NB4 (cell line): ENCODE measurements at regions not wholly inside any gene's neighbourhood (a gene's known extent, or its start where the extent isn't known, plus 50 kb on each side); places are given as distances from the start of the nearest gene placed in this dataset.

Experiments
- DNase-seq: peaks from one replicate; pipeline ENCODE4 v3.0.0; 2010; ENCODE audit warnings: low read depth
- H3K4me3 ChIP-seq: one replicate; pipeline ENCODE4 v1.5.1; 2011; ENCODE audit warnings: mild to moderate bottlenecking, low read depth, low read length, moderate library complexity
- CTCF ChIP-seq: IDR thresholded peaks from one replicate; pipeline ENCODE4 v1.5.1; 2012; ENCODE audit warnings: low read depth, low read length
- MAX ChIP-seq: IDR thresholded peaks from 2 replicates; pipeline ENCODE4 v1.6.1; 2011; ENCODE audit warnings: low read depth, low read length
- MYC ChIP-seq: IDR thresholded peaks from 2 replicates; pipeline ENCODE4 v1.6.1; 2011; ENCODE audit warnings: low read depth, low read length
- POLR2A ChIP-seq: IDR thresholded peaks from 2 replicates; pipeline ENCODE4 v1.6.1; 2011; ENCODE audit warnings: mild to moderate bottlenecking; ENCODE audit not compliant: insufficient read length; ENCODE audit errors: extremely low read depth

- H3K4me3 ChIP-seq = no peak overlapping the region
- TF ChIP-seq MAX (no peak), MYC (no peak), POLR2A (no peak), CTCF (no peak)
Observed at GRCh38 chr1:239232921-239233320, 153.4 kb upstream of the CHRM3 start.

GRCh38 chr1:239228451-239228850 is 157.9 kb upstream of the CHRM3 start:
- no peak for DNase-seq
- TF ChIP-seq CTCF (no peak), MYC (no peak), MAX (no peak), POLR2A (no peak)
- no peak overlapping the region for H3K4me3 ChIP-seq

More at GRCh38 chr1:239232921-239233320, 153.4 kb upstream of the CHRM3 start:
- DNase-seq = no peak

- H3K4me3 ChIP-seq = no peak overlapping the region
- no peak for TF ChIP-seq MAX
- no peak for TF ChIP-seq CTCF
- TF ChIP-seq MYC = no peak
- TF ChIP-seq POLR2A = no peak
- DNase-seq = no peak
Observed at GRCh38 chr1:239225396-239225795, 161.0 kb upstream of the CHRM3 start.

- no peak overlapping the region for H3K4me3 ChIP-seq
- no peak for TF ChIP-seq POLR2A
- no peak for TF ChIP-seq MAX
- TF ChIP-seq MYC = no peak
- no peak for TF ChIP-seq CTCF
- no peak for DNase-seq
Observed at GRCh38 chr1:239224100-239224499, 162.3 kb upstream of the CHRM3 start.

GRCh38 chr1:239222999-239223398 is 163.4 kb upstream of the CHRM3 start:
- DNase-seq = no peak
- no peak for TF ChIP-seq CTCF
- no peak overlapping the region for H3K4me3 ChIP-seq

GRCh38 chr1:239221656-239222055 is 164.7 kb upstream of the CHRM3 start:
- DNase-seq = no peak
- TF ChIP-seq POLR2A = no peak
- no peak for TF ChIP-seq MAX
- TF ChIP-seq MYC = no peak
- no peak for TF ChIP-seq CTCF
- no peak overlapping the region for H3K4me3 ChIP-seq
